ENCODE measurements at regions not wholly inside any gene's neighbourhood (a gene's known extent, or its start where the extent isn't known, plus 50 kb on each side); places are given as distances from the start of the nearest gene placed in this dataset.

DNA sequence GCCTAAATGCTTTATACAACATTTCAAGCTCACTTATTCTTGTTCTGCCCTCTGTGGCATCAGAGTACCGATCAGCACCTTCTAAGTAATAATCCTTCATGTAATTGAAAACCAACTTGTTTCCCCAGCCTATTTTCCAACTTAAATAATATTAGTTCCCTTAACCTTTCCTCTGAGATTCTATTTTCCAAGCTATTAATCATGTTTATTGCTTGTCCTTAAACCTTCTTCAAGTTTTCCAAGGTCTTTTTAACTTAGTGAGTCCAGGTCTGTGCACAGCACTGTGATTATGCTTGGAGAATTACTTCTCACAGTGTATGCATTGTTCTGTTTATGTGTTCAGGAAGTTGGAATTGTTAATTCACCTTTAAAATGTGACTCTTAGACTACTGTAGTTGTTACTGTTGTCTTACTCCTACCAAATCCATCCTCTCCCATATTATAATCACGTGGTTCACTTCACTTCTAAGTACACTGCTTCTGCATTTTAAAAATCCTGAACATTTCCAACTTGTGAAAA, 1039.3 kb upstream of the FOXG1 start:
- no peak overlapping the region for H2AFZ ChIP-seq (ENCODE audit: insufficient read depth, low read depth, low read length, poor library complexity, severe bottlenecking)
- no peaks in the 10 kb centered on the region for H3K4me1 ChIP-seq (ENCODE audit: control insufficient read depth in 2 of 2, insufficient read depth in 2 of 2, low read length in 2 of 2)
- Mint-ChIP-seq H3K4me1 (no peaks in the 10 kb centered on the region), H3K27me3 (no peaks in the 10 kb centered on the region), H3K9me3 (ENCODE audit: insufficient read depth) (no peaks in the 10 kb centered on the region), H3K27ac (no peak overlapping the region), H3K4me3 (no peak overlapping the region)
- H3K36me3 ChIP-seq (replicated peaks in 1 of 2; ENCODE audit: control extremely low read depth in 1 of 2, control insufficient read depth in 1 of 2, extremely low read depth in 1 of 2, insufficient read depth in 2 of 2, low read length in 1 of 2): no peaks in the 10 kb centered on the region
- no peak overlapping the region for H3K9ac ChIP-seq (ENCODE audit: low read length)
- no peak overlapping the region for H3K4me3 ChIP-seq (ENCODE audit: control extremely low read depth in 1 of 5, extremely low read depth in 1 of 5, insufficient read depth in 1 of 5, low read depth in 2 of 5, low read length in 4 of 5)
- H3K79me2 ChIP-seq (ENCODE audit: control insufficient read depth, insufficient read depth, low read length): no peaks in the 10 kb centered on the region
- WGBS (ENCODE audit: insufficient coverage): 57% methylated on average over 1 of the region's 2 CpGs
- no peak overlapping the region for H3K4me2 ChIP-seq (replicated peaks; ENCODE audit: low read depth, low read length, poor library complexity, severe bottlenecking)
- ChIA-PET CTCF (no interaction called here), POLR2A (no interaction called here)
- TF ChIP-seq EZH2 (IDR thresholded peaks at IDR 0.05; ENCODE audit: borderline replicate concordance, insufficient read depth, low read depth, low read length, poor library complexity, severe bottlenecking): no peak
- TF ChIP-seq, protein P1, sequence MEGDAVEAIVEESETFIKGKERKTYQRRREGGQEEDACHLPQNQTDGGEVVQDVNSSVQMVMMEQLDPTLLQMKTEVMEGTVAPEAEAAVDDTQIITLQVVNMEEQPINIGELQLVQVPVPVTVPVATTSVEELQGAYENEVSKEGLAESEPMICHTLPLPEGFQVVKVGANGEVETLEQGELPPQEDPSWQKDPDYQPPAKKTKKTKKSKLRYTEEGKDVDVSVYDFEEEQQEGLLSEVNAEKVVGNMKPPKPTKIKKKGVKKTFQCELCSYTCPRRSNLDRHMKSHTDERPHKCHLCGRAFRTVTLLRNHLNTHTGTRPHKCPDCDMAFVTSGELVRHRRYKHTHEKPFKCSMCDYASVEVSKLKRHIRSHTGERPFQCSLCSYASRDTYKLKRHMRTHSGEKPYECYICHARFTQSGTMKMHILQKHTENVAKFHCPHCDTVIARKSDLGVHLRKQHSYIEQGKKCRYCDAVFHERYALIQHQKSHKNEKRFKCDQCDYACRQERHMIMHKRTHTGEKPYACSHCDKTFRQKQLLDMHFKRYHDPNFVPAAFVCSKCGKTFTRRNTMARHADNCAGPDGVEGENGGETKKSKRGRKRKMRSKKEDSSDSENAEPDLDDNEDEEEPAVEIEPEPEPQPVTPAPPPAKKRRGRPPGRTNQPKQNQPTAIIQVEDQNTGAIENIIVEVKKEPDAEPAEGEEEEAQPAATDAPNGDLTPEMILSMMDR (IDR thresholded peaks at IDR 0.05): no peak
- no peaks in the 10 kb centered on the region for H3K27me3 ChIP-seq (replicated peaks in 1 of 4; ENCODE audit: control extremely low read depth in 1 of 4, control insufficient read depth in 3 of 4, insufficient read depth in 4 of 4, low read length in 3 of 4)
- DNase-seq (no peak), ATAC-seq (ENCODE audit: low read depth) (no peak)
- H3K9me3 ChIP-seq (ENCODE audit: control extremely low read depth in 1 of 3, control insufficient read depth in 2 of 3, insufficient read depth in 1 of 3, low read length in 2 of 3): no peaks in the 10 kb centered on the region
- H3K27ac ChIP-seq (ENCODE audit: low read length in 2 of 2): no peak overlapping the region
- intact Hi-C loops (cut with micrococcal nuclease): no loop called here
- no peaks in the 10 kb centered on the region for H4K20me1 ChIP-seq (ENCODE audit: control insufficient read depth, insufficient read depth, low read length, poor library complexity, severe bottlenecking)

- no peak overlapping the region for H2AFZ ChIP-seq (ENCODE audit: insufficient read depth, low read depth, low read length, poor library complexity, severe bottlenecking)
- H3K4me2 ChIP-seq (replicated peaks; ENCODE audit: low read depth, low read length, poor library complexity, severe bottlenecking): no peak overlapping the region
- Mint-ChIP-seq H3K27ac (no peak overlapping the region), H3K27me3 (no peaks in the 10 kb centered on the region), H3K4me3 (no peak overlapping the region), H3K9me3 (ENCODE audit: insufficient read depth) (no peaks in the 10 kb centered on the region), H3K4me1 (no peaks in the 10 kb centered on the region)
- H3K9me3 ChIP-seq (ENCODE audit: control extremely low read depth in 1 of 3, control insufficient read depth in 2 of 3, insufficient read depth in 1 of 3, low read length in 2 of 3): no peaks in the 10 kb centered on the region
- no peaks in the 10 kb centered on the region for H3K4me1 ChIP-seq (ENCODE audit: control insufficient read depth in 2 of 2, insufficient read depth in 2 of 2, low read length in 2 of 2)
- no peak overlapping the region for H3K27ac ChIP-seq (ENCODE audit: low read length in 2 of 2)
- DNase-seq (no peak), ATAC-seq (ENCODE audit: low read depth) (no peak)
- H4K20me1 ChIP-seq (ENCODE audit: control insufficient read depth, insufficient read depth, low read length, poor library complexity, severe bottlenecking): no peaks in the 10 kb centered on the region
- WGBS (ENCODE audit: insufficient coverage): no CpG with 5 or more reads among the region's 5 CpGs
- no peaks in the 10 kb centered on the region for H3K79me2 ChIP-seq (ENCODE audit: control insufficient read depth, insufficient read depth, low read length)
- H3K27me3 ChIP-seq (replicated peaks in 1 of 4; ENCODE audit: control extremely low read depth in 1 of 4, control insufficient read depth in 3 of 4, insufficient read depth in 4 of 4, low read length in 3 of 4): no peaks in the 10 kb centered on the region
- no peak overlapping the region for H3K9ac ChIP-seq (ENCODE audit: low read length)
- ChIA-PET POLR2A (no interaction called here), CTCF (no interaction called here)
- no peak for TF ChIP-seq EZH2 (IDR thresholded peaks at IDR 0.05; ENCODE audit: borderline replicate concordance, insufficient read depth, low read depth, low read length, poor library complexity, severe bottlenecking)
- TF ChIP-seq, protein P1 (IDR thresholded peaks at IDR 0.05): no peak
- no peaks in the 10 kb centered on the region for H3K36me3 ChIP-seq (replicated peaks in 1 of 2; ENCODE audit: control extremely low read depth in 1 of 2, control insufficient read depth in 1 of 2, extremely low read depth in 1 of 2, insufficient read depth in 2 of 2, low read length in 1 of 2)
- H3K4me3 ChIP-seq (ENCODE audit: control extremely low read depth in 1 of 5, extremely low read depth in 1 of 5, insufficient read depth in 1 of 5, low read depth in 2 of 5, low read length in 4 of 5): no peak overlapping the region
- intact Hi-C loops (cut with micrococcal nuclease): no loop called here
Observed at GRCh38 chr14:27730204-27730603, 1036.4 kb upstream of the FOXG1 start.
